HL-60 (cell line): ENCODE measurements at regions not wholly inside any gene's neighbourhood (a gene's known extent, or its start where the extent isn't known, plus 50 kb on each side); places are given as distances from the start of the nearest gene placed in this dataset.

Source experiments
- CTCF ChIP-seq: IDR thresholded peaks from one replicate; pipeline ENCODE4 v1.5.1; 2011; ENCODE audit warnings: low read length, control low read depth, inconsistent platforms; ENCODE audit not compliant: insufficient read depth
- TF ChIP-seq, protein P1 (sequence below): IDR thresholded peaks from 2 replicates; pipeline ENCODE4 v1.6.1; 2012; ENCODE audit warnings: low read depth; ENCODE audit not compliant: insufficient replicate concordance

GRCh38 chr2:57740891-57741290 is 305.7 kb upstream of the VRK2 start:
- no peak for TF ChIP-seq CTCF
- TF ChIP-seq, protein P1, sequence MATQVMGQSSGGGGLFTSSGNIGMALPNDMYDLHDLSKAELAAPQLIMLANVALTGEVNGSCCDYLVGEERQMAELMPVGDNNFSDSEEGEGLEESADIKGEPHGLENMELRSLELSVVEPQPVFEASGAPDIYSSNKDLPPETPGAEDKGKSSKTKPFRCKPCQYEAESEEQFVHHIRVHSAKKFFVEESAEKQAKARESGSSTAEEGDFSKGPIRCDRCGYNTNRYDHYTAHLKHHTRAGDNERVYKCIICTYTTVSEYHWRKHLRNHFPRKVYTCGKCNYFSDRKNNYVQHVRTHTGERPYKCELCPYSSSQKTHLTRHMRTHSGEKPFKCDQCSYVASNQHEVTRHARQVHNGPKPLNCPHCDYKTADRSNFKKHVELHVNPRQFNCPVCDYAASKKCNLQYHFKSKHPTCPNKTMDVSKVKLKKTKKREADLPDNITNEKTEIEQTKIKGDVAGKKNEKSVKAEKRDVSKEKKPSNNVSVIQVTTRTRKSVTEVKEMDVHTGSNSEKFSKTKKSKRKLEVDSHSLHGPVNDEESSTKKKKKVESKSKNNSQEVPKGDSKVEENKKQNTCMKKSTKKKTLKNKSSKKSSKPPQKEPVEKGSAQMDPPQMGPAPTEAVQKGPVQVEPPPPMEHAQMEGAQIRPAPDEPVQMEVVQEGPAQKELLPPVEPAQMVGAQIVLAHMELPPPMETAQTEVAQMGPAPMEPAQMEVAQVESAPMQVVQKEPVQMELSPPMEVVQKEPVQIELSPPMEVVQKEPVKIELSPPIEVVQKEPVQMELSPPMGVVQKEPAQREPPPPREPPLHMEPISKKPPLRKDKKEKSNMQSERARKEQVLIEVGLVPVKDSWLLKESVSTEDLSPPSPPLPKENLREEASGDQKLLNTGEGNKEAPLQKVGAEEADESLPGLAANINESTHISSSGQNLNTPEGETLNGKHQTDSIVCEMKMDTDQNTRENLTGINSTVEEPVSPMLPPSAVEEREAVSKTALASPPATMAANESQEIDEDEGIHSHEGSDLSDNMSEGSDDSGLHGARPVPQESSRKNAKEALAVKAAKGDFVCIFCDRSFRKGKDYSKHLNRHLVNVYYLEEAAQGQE: no peak
